ENCODE measurements at regions not wholly inside any gene's neighbourhood (a gene's known extent, or its start where the extent isn't known, plus 50 kb on each side); places are given as distances from the start of the nearest gene placed in this dataset.

DNA sequence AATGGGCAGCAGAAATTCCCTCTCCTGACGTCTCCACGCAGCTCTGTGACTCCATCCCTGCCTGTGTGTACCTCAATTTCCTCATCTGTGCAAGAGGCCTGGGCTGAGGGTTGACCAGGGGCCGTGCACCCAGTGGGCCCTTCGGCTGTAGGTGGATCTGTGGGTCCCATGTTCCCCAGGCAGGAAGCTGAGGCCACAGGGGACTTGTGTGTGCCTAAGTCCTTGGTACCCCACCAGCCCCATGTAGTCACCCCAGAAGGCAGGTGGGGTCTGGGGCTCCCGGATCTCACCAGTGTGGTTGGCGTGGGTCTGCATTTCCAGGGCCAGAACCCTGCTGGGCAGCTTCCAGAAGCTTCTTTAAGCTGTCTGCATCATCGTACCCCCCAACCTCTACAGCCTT lies 177.4 kb upstream of the GSE1 start:
- no peaks in the 10 kb centered on the region for H3K36me3 ChIP-seq (ENCODE audit: insufficient read depth, low read length)
- no peak overlapping the region for H3K27ac ChIP-seq
- H3K9me3 ChIP-seq (ENCODE audit: low read depth, low read length), result no peaks in the 10 kb centered on the region
- no peak for DNase-seq (ENCODE audit: low read depth, low spot score)
- H3K4me3 ChIP-seq, result no peak overlapping the region
- no peak for TF ChIP-seq EZH2 (IDR thresholded peaks at IDR 0.05)
- TF ChIP-seq FOXP2 (optimal IDR thresholded peaks at IDR 0.05; ENCODE audit: control extremely low read depth, extremely low read length, insufficient read depth), result no peak
- no peak for TF ChIP-seq POLR2AphosphoS5 (IDR thresholded peaks at IDR 0.05; ENCODE audit: borderline replicate concordance, low read depth, low read length)
- H3K9ac ChIP-seq (ENCODE audit: insufficient read length), result no peak overlapping the region

DNA sequence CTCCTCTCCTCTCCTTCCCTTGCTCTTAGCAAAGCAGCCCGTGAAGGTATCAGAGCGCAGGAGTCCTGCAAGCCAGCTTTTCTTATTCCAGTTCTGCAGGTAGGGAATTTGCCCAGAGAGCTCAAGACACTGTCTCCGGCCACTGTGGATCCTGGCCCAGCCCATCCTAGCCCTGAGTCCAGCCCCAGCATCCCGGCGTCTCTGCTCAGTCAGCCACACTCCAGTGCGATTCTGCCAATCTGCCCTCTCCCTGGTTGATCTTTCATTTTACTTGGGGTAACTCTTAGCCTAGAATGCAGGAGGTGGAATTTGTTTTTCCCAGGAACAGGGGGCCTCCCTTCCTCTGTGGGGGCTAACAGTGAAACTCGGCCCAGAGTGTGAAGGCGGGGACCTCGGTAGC lies 176.9 kb upstream of the GSE1 start:
- DNase-seq (ENCODE audit: low read depth, low spot score), result no peak
- Histone ChIP-seq H3K9ac (ENCODE audit: insufficient read length) (no peak overlapping the region), H3K27ac (no peak overlapping the region), H3K9me3 (ENCODE audit: low read depth, low read length) (no peaks in the 10 kb centered on the region), H3K36me3 (ENCODE audit: insufficient read depth, low read length) (no peaks in the 10 kb centered on the region), H3K4me3 (no peak overlapping the region)
- no peak for TF ChIP-seq FOXP2 (optimal IDR thresholded peaks at IDR 0.05; ENCODE audit: control extremely low read depth, extremely low read length, insufficient read depth)
- no peak for TF ChIP-seq EZH2 (IDR thresholded peaks at IDR 0.05)
- no peak for TF ChIP-seq POLR2AphosphoS5 (IDR thresholded peaks at IDR 0.05; ENCODE audit: borderline replicate concordance, low read depth, low read length)

DNA sequence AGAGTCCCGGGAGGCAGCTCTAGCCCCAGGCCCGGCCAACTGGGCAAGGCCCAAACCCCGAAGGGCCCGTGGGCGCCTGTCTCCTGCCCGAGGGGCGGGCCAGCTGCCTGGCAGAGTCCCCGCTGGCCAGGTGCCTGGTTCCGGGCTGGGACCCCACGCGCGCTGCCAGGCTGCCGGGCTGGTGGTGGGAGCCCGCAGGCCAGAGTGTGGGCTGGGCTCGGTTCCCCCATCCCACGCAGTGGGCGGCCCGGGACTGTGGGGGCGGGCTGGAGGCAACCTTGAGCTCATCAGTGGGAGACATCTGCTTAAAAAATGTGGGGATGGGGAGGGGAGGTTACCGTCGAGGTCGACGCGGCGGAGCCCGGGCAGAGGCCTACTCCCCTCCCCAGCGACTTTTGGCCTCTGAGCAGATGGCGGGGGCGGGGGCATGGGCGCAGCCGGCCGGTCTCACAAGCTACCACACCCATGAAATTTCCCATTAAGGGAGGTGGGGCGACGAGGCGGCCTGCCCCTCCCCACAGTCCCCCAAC lies 176.4 kb upstream of the GSE1 start:
- Histone ChIP-seq H3K9me3 (ENCODE audit: low read depth, low read length) (no peaks in the 10 kb centered on the region), H3K36me3 (ENCODE audit: insufficient read depth, low read length) (no peaks in the 10 kb centered on the region), H3K4me3 (no peak overlapping the region), H3K27ac (no peak overlapping the region), H3K9ac (ENCODE audit: insufficient read length) (no peak overlapping the region)
- DNase-seq (ENCODE audit: low read depth, low spot score), result no peak
- TF ChIP-seq EZH2 (IDR thresholded peaks at IDR 0.05) (no peak), FOXP2 (optimal IDR thresholded peaks at IDR 0.05; ENCODE audit: control extremely low read depth, extremely low read length, insufficient read depth) (no peak), POLR2AphosphoS5 (IDR thresholded peaks at IDR 0.05; ENCODE audit: borderline replicate concordance, low read depth, low read length) (no peak)

DNA sequence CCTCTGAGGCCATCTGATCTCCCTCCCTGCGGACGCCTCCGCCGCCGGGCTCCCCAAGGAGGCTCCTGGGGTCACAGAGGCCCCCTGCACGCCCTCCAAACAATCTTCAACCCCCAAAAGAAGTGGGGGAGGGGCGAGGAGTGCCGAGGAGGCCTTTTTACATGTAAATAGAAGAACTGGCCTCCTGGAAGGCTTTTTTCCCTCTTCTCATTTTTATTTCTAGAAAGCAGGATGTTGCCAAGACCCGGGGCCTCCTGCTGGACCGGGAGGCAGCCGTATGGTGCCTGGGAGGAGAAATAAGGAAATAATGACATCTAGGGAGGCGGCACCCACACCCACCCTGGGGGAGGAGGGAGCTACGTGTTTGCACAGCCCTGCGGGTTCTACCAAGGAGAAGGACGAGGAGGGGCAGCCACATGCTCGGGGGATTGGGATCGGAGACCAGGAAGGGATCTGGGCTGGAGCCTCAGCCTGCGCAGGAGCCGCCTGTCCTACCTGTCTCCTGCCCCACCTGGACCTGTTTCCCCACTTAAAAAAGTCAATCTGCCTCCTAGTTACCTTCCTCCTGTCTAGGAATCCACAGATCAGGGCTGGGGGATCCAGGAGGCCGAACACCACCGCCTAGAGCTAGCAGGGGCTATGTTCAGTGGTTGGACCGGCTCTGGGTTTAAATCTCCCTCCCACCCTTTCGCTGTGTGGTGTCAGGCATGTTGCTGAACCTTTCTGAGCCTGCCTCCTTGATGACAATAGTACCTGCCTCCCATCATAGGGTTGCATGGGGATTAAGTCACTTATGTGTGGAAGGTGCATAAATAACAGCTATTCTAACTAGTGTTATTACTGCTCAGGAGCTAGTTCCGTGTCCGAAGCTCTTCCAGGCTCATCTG lies 175.7 kb upstream of the GSE1 start:
- H3K36me3 ChIP-seq (ENCODE audit: insufficient read depth, low read length), result no peaks in the 10 kb centered on the region
- no peak overlapping the region for H3K9ac ChIP-seq (ENCODE audit: insufficient read length)
- no peak overlapping the region for H3K4me3 ChIP-seq
- no peak overlapping the region for H3K27ac ChIP-seq
- H3K9me3 ChIP-seq (ENCODE audit: low read depth, low read length), result no peaks in the 10 kb centered on the region
- no peak for DNase-seq (ENCODE audit: low read depth, low spot score)
- TF ChIP-seq EZH2 (IDR thresholded peaks at IDR 0.05) (no peak), FOXP2 (optimal IDR thresholded peaks at IDR 0.05; ENCODE audit: control extremely low read depth, extremely low read length, insufficient read depth) (no peak), POLR2AphosphoS5 (IDR thresholded peaks at IDR 0.05; ENCODE audit: borderline replicate concordance, low read depth, low read length) (no peak)

DNA sequence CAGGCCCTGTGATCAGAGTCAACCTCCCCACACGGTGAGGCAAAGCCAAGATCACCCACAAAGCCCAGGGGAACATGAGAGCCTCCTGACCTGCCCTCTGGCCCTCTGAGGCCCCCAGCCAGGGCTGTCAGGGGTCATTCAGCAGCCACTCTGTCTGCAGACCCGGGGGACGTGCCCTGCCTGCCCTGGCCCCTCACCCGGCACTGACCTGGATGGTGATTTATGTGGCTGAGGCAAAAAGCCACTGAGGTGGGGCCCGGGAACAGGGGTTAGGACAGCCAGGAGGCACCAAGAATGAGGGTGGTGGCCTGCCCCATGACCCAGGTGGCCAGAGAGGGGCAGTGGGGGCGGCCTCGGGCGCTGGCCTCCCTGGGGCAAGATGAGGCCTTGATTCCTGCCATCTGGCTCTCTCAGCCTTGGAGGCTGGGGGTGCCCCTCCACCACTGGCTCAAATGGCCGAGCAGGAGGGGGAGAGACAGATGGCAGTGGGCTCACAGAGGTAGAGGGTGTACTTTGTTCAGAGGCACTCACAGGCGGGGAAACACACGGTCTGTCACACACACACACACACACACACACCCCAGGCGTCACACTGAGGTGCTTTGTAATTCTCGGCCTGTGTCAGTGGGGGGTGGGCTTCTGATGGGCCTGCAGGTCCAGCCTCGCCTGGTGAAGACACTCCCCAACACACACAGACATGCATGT lies 174.0 kb upstream of the GSE1 start:
- Histone ChIP-seq H3K27ac (no peak overlapping the region), H3K4me3 (no peak overlapping the region), H3K9ac (ENCODE audit: insufficient read length) (no peak overlapping the region), H3K36me3 (ENCODE audit: insufficient read depth, low read length) (no peaks in the 10 kb centered on the region), H3K9me3 (ENCODE audit: low read depth, low read length) (no peaks in the 10 kb centered on the region)
- TF ChIP-seq EZH2 (IDR thresholded peaks at IDR 0.05) (no peak), FOXP2 (optimal IDR thresholded peaks at IDR 0.05; ENCODE audit: control extremely low read depth, extremely low read length, insufficient read depth) (no peak), POLR2AphosphoS5 (IDR thresholded peaks at IDR 0.05; ENCODE audit: borderline replicate concordance, low read depth, low read length) (no peak)
- no peak for DNase-seq (ENCODE audit: low read depth, low spot score)

DNA sequence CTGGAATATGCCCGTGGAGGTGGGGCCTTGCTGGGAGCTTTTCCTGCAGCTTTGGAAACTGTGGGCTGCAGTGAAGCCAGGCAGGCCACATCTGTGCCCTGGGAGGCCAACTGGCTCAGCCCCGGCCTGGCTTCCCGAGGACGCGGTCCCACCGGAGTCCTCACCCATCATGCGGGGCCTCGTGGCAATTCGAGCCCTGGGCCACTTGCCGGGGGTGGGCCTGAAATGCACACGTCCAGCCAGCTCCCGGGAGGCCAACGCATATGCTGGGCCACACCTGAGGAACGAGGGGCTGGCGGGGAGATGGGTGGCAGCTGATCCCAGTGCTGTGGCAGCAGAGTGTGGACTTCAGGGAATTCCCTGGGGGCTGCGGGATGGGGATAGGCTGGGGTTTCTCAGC lies 172.4 kb upstream of the GSE1 start:
- H3K36me3 ChIP-seq (ENCODE audit: insufficient read depth, low read length), result no peaks in the 10 kb centered on the region
- DNase-seq (ENCODE audit: low read depth, low spot score), result no peak
- no peaks in the 10 kb centered on the region for H3K9me3 ChIP-seq (ENCODE audit: low read depth, low read length)
- no peak overlapping the region for H3K27ac ChIP-seq
- no peak for TF ChIP-seq POLR2AphosphoS5 (IDR thresholded peaks at IDR 0.05; ENCODE audit: borderline replicate concordance, low read depth, low read length)
- no peak for TF ChIP-seq EZH2 (IDR thresholded peaks at IDR 0.05)
- no peak for TF ChIP-seq FOXP2 (optimal IDR thresholded peaks at IDR 0.05; ENCODE audit: control extremely low read depth, extremely low read length, insufficient read depth)
- H3K4me3 ChIP-seq, result no peak overlapping the region
- H3K9ac ChIP-seq (ENCODE audit: insufficient read length), result no peak overlapping the region

DNA sequence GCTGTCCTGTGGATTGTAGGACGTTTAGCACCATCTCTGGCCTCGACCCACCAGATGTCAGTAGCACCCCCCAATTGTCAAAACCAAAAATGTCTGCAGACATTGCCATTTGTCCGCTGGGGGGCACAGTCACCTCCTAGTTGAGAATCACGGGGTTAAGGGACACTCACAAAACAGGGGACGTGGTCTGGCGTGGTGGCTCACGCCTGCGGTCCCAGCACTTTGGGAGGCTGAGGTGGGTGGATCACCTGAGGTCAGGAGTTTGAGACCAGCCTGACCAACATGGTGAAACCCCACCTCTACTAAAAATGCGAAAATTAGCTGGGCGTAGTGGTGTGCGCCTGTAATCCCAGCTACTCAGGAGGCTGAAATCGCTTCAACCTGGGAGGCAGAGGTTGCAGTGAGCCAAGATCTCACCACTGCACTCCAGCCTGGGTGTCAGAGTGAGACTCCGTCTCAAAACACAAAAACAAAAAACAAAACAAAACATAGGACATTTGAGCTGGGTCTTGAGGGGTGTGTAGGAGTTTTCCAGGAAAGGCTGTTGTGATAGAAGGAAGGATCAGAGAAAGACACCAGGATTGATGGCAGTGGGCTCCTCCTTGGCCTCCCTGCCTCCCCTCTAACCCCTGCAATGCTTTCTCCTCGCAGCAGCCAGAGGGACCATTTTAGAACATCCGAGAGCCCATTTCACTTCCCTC lies 171.8 kb upstream of the GSE1 start:
- Histone ChIP-seq H3K4me3 (no peak overlapping the region), H3K9me3 (ENCODE audit: low read depth, low read length) (no peaks in the 10 kb centered on the region), H3K9ac (ENCODE audit: insufficient read length) (no peak overlapping the region), H3K36me3 (ENCODE audit: insufficient read depth, low read length) (no peaks in the 10 kb centered on the region), H3K27ac (no peak overlapping the region)
- DNase-seq (ENCODE audit: low read depth, low spot score), result no peak
- TF ChIP-seq EZH2 (IDR thresholded peaks at IDR 0.05) (no peak), POLR2AphosphoS5 (IDR thresholded peaks at IDR 0.05; ENCODE audit: borderline replicate concordance, low read depth, low read length) (no peak), FOXP2 (optimal IDR thresholded peaks at IDR 0.05; ENCODE audit: control extremely low read depth, extremely low read length, insufficient read depth) (no peak)
